HEK293 (cell line): ENCODE measurements at regions not wholly inside any gene's neighbourhood (a gene's known extent, or its start where the extent isn't known, plus 50 kb on each side); places are given as distances from the start of the nearest gene placed in this dataset.

ENCODE experiments used
- BCL11A ChIP-seq: fragments of 450-650 bp; formaldehyde crosslinking; IDR thresholded peaks from 2 replicates; pipeline ENCODE4 v1.5.1; 2016; ENCODE audit warnings: low read depth, missing biosample characterization, missing genetic modification characterization
- CTCF ChIP-seq: fragments of 450-650 bp; formaldehyde crosslinking; IDR thresholded peaks from 2 replicates; pipeline ENCODE4 v1.5.1; 2016; ENCODE audit warnings: missing biosample characterization, missing genetic modification characterization
- TCF7L2 ChIP-seq: IDR thresholded peaks from 2 replicates; pipeline ENCODE4 v1.6.1; 2011; ENCODE audit warnings: low read depth, mild to moderate bottlenecking, inconsistent platforms, low read length, moderate library complexity, borderline replicate concordance
- ZBTB7A ChIP-seq: fragments of 450-650 bp; formaldehyde crosslinking; IDR thresholded peaks from 2 replicates; pipeline ENCODE4 v1.5.1; 2016; ENCODE audit warnings: low read depth, missing biosample characterization, missing genetic modification characterization
- ZNF132 ChIP-seq: fragments of 450-650 bp; formaldehyde crosslinking; IDR thresholded peaks from 2 replicates; pipeline ENCODE4 v1.5.1; 2017; ENCODE audit warnings: missing biosample characterization, missing genetic modification characterization, borderline replicate concordance
- ZNF16 ChIP-seq: fragments of 450-650 bp; formaldehyde crosslinking; IDR thresholded peaks from 2 replicates; pipeline ENCODE4 v1.5.1; 2016; ENCODE audit warnings: low read depth, missing biosample characterization, missing genetic modification characterization
- ZNF639 ChIP-seq: fragments of 450-650 bp; formaldehyde crosslinking; IDR thresholded peaks from 2 replicates; pipeline ENCODE4 v1.5.1; 2016; ENCODE audit warnings: missing biosample characterization, missing genetic modification characterization
- ZNF704 ChIP-seq: fragments of 450-650 bp; formaldehyde crosslinking; IDR thresholded peaks from 2 replicates; pipeline ENCODE4 v1.5.1; 2016; ENCODE audit warnings: missing biosample characterization, missing genetic modification characterization
- ZNF707 ChIP-seq: fragments of 450-650 bp; formaldehyde crosslinking; IDR thresholded peaks from 2 replicates; pipeline ENCODE4 v1.5.1; 2016; ENCODE audit warnings: missing biosample characterization, missing genetic modification characterization

DNA sequence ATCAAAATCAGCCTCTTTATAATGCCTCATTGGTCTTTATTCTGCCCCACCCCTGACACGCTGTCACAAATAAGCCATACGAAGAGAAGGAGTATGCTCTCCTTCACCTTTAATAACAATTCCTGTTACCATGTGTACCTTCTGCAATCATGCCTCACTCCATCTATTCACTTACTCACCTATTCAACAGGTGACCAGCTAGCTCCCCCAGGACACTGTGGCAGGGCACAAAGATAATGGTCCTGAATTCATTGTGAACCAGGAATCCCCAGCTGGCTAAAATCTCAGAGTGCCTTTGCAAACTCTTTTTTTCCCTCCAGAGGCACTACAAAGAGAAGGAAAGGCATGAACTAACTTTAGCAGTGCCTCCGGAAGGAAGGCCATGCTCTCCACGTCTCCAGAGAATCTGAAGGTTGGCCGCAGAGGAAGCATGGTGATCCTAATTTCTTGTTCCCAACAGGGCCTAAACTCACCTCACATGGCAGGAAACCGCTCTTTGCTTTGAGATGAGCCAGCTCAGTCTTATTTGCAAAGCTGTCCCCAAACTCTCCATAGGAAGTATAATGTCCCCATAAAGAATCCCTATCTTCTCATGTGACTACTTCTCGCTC is 590.3 kb downstream of the BUD13 start:
- no peak for TF ChIP-seq CTCF (tag by site-specific recombination)
- TF ChIP-seq ZNF707 (tag by site-specific recombination), result no peak
- no peak for TF ChIP-seq BCL11A (tag by site-specific recombination)
- TF ChIP-seq ZNF639 (tag by site-specific recombination), result no peak
- TF ChIP-seq ZNF16 (tag by site-specific recombination), result no peak
- no peak for TF ChIP-seq ZBTB7A (tag by site-specific recombination)
- TF ChIP-seq ZNF704 (tag by site-specific recombination), result no peak
- no peak for TF ChIP-seq ZNF132 (tag by site-specific recombination)
- no peak for TF ChIP-seq TCF7L2
